HEK293 (cell line): ENCODE measurements at regions not wholly inside any gene's neighbourhood (a gene's known extent, or its start where the extent isn't known, plus 50 kb on each side); places are given as distances from the start of the nearest gene placed in this dataset.

Experiments
- REST ChIP-seq: fragments of 450-650 bp; formaldehyde crosslinking; IDR thresholded peaks from 2 replicates; pipeline ENCODE4 v1.5.1; 2016; ENCODE audit warnings: missing biosample characterization, missing genetic modification characterization
- ZNF514 ChIP-seq: fragments of 450-650 bp; formaldehyde crosslinking; IDR thresholded peaks from 2 replicates; pipeline ENCODE4 v1.5.1; 2016; ENCODE audit warnings: missing biosample characterization, missing genetic modification characterization
- TF ChIP-seq, protein P1 (sequence below): fragments of 450-650 bp; formaldehyde crosslinking; IDR thresholded peaks from 2 replicates; pipeline ENCODE4 v1.5.1; 2016; ENCODE audit warnings: missing biosample characterization, missing genetic modification characterization

DNA sequence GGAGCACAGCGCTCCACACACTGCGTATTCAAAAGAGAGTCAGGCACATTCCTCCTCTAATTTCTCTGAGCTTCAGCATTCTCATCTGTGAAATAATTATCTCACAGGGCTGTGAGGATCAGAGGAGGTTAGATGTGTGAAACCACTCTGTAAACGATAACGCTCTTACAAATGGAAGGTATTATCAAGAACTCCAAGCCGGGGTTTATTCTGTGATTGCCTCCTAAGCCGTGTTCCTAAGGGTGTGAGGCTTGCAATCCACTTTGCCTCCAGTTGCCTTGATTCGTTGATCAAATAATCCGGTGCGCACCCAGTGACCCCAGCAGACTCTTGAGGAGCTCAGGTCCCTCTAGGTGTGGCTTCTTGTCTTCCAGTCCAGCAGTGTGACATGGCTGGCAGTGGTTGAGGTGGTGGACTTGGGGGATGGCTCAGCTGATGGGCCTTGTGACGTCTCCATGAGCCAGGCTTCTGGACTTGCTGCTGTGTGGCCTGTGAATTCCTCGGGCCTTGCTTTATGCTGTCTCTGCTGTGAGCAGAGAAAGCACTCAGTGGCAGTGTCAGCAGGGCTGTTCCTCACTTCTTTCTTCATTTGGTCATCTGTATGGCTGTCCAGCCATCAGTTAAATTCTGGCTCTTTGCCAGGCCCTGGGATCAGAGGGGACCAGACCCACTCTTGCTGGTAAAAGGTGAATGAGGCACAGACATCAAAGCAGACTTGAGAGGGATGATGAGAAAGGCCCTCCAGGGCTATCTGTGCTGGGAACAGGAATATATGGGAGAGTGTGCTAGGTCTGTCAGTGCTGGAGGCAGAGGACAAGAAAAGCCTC is 71.0 kb downstream of the SLC25A47 start:
- no peak for TF ChIP-seq ZNF514 (tag by site-specific recombination)
- TF ChIP-seq REST: no peak
- TF ChIP-seq, protein P1, sequence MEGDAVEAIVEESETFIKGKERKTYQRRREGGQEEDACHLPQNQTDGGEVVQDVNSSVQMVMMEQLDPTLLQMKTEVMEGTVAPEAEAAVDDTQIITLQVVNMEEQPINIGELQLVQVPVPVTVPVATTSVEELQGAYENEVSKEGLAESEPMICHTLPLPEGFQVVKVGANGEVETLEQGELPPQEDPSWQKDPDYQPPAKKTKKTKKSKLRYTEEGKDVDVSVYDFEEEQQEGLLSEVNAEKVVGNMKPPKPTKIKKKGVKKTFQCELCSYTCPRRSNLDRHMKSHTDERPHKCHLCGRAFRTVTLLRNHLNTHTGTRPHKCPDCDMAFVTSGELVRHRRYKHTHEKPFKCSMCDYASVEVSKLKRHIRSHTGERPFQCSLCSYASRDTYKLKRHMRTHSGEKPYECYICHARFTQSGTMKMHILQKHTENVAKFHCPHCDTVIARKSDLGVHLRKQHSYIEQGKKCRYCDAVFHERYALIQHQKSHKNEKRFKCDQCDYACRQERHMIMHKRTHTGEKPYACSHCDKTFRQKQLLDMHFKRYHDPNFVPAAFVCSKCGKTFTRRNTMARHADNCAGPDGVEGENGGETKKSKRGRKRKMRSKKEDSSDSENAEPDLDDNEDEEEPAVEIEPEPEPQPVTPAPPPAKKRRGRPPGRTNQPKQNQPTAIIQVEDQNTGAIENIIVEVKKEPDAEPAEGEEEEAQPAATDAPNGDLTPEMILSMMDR (tag by site-specific recombination): no peak
